ENCODE measurements at regions not wholly inside any gene's neighbourhood (a gene's known extent, or its start where the extent isn't known, plus 50 kb on each side); places are given as distances from the start of the nearest gene placed in this dataset.
"Not testable (repeated sequence)": the region's sequence is repeated elsewhere in the genome, so short reads cannot be mapped to it uniquely, and the experiment has no call there.

DNA sequence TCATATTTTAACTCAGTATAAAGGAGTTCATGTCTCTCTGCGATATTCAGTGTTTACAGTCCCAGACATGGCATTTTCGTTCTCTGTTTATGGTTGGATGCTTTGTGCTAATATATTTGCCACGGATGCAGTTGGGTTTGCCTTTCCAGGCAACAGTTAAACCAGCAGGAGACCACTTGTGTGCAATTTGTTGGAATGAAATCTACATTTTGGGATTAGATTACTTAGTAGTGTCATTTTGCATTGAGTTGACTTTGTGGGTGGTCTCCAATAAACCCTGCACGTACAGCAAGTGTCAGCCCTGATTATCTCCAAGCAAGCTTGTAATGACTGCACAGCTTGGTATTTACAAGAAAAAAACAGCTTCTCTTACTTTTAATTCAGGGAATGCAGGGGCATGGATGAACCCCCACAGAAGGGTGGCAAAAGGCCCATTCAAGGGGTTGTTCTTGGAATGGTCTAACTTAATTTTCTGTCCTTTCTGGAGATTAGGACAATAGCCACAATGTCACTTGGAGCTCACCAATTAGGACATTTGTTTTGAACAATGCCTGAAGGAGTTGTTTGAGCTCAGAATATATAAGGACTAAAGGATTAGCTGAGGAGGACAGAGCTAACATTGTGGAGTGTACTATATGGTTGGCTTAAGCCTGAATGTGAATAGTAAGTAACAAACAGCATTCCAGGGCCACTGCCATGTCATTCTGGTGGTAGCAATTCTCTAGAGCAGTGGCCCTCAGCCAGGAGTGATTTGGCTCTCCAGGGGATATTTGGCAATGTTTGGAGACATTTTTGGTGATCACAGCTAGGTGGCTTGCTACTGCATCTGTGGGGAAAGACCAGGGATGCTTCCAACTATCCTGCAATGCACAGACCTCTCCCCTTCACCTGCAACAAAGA lies 121.5 kb downstream of the SLC4A3 start:
- TF ChIP-seq, protein P1, sequence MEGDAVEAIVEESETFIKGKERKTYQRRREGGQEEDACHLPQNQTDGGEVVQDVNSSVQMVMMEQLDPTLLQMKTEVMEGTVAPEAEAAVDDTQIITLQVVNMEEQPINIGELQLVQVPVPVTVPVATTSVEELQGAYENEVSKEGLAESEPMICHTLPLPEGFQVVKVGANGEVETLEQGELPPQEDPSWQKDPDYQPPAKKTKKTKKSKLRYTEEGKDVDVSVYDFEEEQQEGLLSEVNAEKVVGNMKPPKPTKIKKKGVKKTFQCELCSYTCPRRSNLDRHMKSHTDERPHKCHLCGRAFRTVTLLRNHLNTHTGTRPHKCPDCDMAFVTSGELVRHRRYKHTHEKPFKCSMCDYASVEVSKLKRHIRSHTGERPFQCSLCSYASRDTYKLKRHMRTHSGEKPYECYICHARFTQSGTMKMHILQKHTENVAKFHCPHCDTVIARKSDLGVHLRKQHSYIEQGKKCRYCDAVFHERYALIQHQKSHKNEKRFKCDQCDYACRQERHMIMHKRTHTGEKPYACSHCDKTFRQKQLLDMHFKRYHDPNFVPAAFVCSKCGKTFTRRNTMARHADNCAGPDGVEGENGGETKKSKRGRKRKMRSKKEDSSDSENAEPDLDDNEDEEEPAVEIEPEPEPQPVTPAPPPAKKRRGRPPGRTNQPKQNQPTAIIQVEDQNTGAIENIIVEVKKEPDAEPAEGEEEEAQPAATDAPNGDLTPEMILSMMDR (conservative IDR thresholded peaks at IDR 0.05; ENCODE audit: low read length) = no peak
- DNase-seq (ENCODE audit: low read depth) = no peak

DNA sequence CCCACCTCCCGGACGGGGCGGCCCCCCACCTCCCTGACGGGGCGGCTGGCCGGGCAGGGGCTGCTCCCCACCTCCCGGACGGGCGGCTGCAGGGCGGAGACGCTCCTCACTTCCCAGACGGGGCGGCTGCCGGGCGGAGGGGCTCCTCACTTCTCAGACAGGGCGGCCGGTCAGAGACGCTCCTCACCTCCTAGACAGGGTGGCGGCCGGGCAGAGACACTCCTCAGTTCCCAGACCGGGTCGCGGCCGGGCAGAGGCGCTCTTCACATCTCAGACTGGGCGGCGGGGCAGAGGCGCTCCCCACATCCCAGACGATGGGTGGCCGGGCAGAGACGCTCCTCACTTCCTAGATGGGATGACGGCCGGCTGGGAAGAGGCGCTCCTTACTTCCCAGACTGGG lies 123.7 kb downstream of the SLC4A3 start:
- not testable (repeated sequence) for H3K4me3 ChIP-seq (ENCODE audit: low read length); DNase-seq (ENCODE audit: low read depth)

More for the DNA sequence above, 121.5 kb downstream of the SLC4A3 start:
- no peak overlapping the region for H3K4me3 ChIP-seq (ENCODE audit: low read length)

DNA sequence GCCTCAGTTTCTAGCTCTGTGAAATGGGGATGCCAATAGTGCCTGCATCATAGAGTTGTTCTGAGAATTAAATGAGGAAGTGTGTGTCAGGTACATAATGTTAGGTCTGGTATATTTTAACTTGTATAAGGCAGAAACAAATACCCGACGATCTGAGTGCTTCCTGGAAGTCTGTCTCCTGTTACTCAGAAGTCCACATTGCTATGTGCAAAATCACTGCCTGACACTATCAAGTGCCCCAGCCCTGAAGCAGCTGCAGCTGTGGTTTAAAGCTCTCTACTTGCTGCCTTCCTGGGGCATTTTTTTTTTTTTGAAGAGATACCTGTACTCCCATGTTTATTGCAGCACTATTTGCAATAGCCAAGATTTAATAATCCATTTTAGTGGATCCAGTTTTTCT lies 125.3 kb downstream of the SLC4A3 start:
- no peak for DNase-seq (ENCODE audit: low read depth)
- TF ChIP-seq, protein P1 (conservative IDR thresholded peaks at IDR 0.05; ENCODE audit: low read length) = no peak

DNA sequence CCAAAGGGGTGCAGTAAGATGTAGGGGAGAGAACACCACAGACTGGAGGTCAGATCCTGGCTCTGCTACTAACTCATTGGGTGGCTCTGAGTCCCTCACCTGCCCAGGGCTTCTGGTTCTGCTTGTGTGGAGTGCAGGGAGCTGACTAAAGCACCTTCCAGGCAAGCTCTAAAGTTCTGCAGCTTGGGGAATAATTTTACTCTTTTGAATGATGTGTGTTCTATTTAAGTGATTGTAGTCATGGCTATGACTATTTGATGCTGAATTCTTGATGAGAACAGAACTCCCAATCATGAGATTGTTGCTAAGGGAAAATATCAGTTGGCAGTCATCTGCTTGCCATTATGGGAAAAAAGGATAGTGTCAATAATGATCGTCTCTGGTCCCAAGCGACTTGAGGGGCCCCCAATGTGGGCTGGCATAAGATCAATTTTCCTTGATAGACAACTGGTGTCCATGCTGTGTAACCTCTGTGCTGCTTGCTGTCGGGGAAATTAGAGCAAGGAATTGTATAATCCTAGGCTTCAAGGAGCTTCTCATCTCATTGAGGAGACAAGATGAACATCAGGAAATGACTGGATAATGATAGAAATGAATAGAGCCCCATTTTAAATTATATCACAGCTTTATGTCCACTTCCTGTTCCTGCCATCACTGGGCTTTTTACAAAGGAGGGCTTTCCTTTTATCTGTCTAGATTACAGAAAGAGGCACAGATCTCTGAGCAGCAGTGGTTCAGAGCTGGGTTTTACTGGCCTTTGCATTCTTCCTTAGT lies 131.7 kb downstream of the SLC4A3 start:
- H3K4me3 ChIP-seq (ENCODE audit: low read length) = no peak overlapping the region
- DNase-seq (ENCODE audit: low read depth) = no peak
- TF ChIP-seq, protein P1 (conservative IDR thresholded peaks at IDR 0.05; ENCODE audit: low read length) = no peak

More for the DNA sequence above, 125.3 kb downstream of the SLC4A3 start:
- H3K4me3 ChIP-seq (ENCODE audit: low read length) = no peak overlapping the region

DNA sequence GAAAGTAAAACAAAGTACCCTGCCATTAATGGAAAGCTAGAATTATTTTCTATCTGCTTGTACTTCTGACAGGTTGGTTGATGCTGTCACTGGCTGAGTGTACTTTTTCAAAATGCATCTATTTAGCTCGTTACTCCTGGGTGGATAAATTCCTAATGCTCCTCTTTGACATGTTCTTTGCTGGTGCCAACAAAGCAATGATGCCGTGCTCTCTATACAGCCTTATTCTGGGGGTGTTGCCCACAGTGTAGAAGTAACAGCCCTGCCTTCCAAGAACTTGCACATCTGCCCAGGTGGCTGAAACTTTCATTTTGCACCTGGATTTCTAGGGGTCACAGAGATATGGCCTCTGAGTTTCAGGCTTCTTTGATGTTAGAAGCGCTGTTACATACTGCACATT lies 132.4 kb downstream of the SLC4A3 start:
- no peak for DNase-seq (ENCODE audit: low read depth)
- H3K4me3 ChIP-seq (ENCODE audit: low read length) = no peak overlapping the region
- TF ChIP-seq, protein P1 (conservative IDR thresholded peaks at IDR 0.05; ENCODE audit: low read length) = no peak

DNA sequence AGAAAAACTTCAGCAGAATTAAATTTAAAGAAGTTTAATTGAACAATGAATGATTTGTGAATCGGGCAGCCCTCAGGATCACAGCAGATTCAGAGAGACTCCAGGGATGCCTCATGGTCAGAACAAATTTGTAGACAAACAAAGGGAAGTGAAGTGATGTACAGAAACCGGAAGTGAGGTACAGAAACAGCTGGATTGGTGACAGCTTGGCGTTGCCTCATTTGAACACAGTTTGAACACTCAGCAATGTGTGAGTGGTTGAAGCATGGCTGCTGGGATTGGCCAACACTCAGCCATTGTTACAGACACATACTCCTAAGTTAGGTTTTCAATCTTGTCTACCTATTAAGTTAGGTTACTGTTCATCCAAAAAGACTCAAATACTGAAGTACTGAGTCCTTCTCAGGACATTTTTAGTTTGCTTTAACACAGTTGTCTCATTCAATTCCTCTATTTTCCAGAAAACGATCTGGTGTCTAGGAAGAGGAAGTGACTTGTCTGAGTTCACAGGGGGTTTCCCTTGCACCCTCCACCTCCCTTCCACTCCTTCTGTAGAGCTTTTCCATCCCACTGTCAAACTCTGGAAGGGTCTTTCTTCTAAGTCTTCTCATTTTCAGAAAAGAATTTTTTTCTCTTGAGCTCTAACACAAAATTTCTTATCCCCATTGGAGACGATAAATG lies 137.9 kb downstream of the SLC4A3 start:
- DNase-seq (ENCODE audit: low read depth) = no peak
- no peak overlapping the region for H3K4me3 ChIP-seq (ENCODE audit: low read length)
- TF ChIP-seq, protein P1 (conservative IDR thresholded peaks at IDR 0.05; ENCODE audit: low read length) = no peak

DNA sequence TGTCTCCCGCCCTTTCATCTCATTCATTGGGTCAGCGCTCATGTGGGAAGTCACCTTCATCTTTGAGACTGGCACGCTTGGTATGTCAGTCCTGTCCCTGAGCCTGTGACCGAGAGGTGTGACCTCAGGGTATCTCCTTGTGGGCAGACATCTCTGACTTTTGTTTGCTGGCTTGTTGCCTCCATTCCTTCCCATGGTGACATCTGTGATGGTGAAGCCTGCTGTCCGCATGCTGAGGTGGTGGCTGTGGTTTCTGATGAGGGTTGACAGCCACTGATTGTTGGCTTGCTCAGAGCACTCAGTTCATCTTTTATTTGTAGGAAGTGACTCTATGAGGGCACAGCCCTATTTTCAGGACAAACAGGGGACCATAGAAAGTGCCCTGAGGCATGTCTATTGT lies 139.2 kb downstream of the SLC4A3 start:
- H3K4me3 ChIP-seq (ENCODE audit: low read length) = no peak overlapping the region
- no peak for DNase-seq (ENCODE audit: low read depth)
- TF ChIP-seq, protein P1 (conservative IDR thresholded peaks at IDR 0.05; ENCODE audit: low read length) = no peak

Data from AG10803 (cell line).